GM12873 (cell line): ENCODE measurements at regions not wholly inside any gene's neighbourhood (a gene's known extent, or its start where the extent isn't known, plus 50 kb on each side); places are given as distances from the start of the nearest gene placed in this dataset.
A peak's percentile ranks its signal among the peaks of the same experiment; 100 is the strongest.

Experiments
- CTCF ChIP-seq: IDR thresholded peaks from 2 replicates; pipeline ENCODE4 v1.5.1; 2012; ENCODE audit warnings: low read depth, mild to moderate bottlenecking, moderate library complexity, low read length, control low read depth; ENCODE audit not compliant: insufficient read depth; ENCODE audit errors: missing control alignments

DNA sequence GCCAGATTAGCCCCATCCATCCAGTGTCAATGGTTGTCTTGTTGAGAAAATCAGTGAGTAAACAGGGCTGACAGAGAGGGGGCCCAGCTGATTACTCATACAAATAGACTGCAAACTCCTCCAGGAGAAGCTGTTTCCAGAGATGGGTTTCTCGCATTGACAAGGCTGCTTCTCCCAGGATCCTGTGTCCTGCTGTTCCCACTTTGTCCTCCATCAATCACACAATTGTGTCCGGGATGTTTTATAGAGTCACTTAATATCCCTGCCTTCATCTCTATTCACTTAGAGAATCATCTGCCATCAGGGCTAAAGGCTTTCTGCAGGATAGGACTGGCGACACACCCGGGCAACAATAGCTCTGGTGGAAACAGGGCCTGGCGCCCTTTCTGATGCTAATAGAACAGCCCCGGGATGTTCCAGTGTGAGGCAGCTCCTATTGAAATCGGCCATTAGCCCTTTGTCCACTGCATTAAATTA is 71.7 kb upstream of the TBCA start:
- no peak for TF ChIP-seq CTCF

- no peak for TF ChIP-seq CTCF
Measured at GRCh38 chr5:77847129-77847460, 71.0 kb upstream of the TBCA start.

GRCh38 chr5:77846422-77847128 is 70.4 kb upstream of the TBCA start:
- no peak for TF ChIP-seq CTCF

DNA sequence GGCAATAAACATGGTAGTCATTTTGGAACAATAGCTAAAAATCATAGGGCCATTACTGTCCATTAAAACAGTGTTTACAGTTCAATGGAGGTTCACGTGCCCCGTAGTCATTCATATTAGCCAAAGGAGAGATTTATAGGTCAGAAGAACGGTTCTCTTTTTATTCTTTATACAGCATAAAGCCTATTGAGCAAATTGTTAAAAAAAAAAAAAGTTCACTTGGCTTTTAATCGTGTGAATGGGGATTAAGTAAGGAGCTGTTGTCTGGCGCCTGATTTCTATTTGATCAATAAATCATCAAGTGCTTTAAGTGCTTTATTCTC is 69.1 kb upstream of the TBCA start:
- no peak for TF ChIP-seq CTCF

- TF ChIP-seq CTCF = peak; percentile 25
Measured at GRCh38 chr5:77844623-77845323, 68.6 kb upstream of the TBCA start.

GRCh38 chr5:77844373-77844622 is 68.2 kb upstream of the TBCA start:
- no peak for TF ChIP-seq CTCF

- no peak for TF ChIP-seq CTCF
Measured at GRCh38 chr5:77843570-77844372, 67.6 kb upstream of the TBCA start.
